Frontal cortex (tissue), 3 donors: ENCODE measurements at regions not wholly inside any gene's neighbourhood (a gene's known extent, or its start where the extent isn't known, plus 50 kb on each side); places are given as distances from the start of the nearest gene placed in this dataset.

Source experiments
- DNase-seq, 2 donors: peaks; one replicate each; pipeline ENCODE4 v3.0.0; 2012; ENCODE audit warnings: low spot score in 2 of 2
- FAIRE-seq: peaks from 2 replicates; lab custom pipeline; 2012; peaks lifted over from hg19 to GRCh38; lab: Jason Lieb, UNC
- donor health status: control.
- donor health status: control.
- donor health status: control.

DNA sequence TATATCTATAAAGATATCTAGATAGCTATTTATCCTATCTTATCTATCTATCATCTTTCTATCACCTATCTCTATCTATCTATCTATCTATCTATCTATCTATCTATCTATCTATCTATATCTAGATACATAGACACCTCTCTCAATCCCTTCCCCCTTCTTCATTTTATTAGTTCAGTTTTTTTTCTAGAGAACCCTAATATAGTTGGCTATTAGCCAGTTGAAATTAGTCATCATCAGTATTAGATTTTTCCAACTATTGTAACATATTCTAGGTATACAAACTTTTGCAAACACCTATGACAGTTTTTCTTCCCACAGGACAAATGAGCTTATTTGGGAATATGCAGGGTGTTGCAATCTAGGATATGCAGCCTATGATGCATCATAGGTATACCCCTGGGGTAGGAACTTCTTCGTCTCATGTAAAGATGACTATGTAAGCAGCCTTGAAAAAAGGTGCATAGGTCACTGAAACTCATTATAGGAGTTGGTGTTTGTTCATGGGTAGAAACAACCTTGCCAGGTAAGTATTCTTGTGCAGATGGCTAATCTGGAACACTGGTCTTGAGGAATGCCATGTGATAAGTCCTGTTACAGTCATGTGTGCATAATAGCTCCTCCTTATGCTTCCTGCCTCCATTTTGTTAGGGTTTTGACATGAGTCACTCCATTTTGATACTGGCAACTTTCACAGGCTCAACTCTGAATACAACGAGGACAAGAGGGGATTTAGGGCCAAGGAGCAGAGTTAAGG is 160.7 kb upstream of the ZSWIM2 start:
- FAIRE-seq (no peak), DNase-seq (no peak)

DNA sequence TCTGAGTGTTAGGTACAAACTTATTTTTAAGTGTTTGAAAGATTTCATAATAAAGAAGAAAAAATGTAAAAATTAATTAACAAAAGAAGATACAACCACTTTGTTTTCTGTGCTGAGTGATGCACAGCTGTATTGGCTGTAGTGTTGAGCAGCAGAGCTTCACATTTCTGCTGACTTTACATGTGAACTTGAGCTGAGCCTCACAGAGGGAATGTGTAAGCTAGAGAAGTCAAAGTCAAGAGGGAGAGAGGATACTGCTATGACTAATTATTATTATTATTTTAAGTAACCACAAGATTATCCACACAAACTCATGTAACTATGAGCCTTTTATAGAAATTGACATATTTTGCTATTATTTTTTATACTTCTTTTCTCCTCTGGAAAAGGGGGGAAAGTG is 159.1 kb upstream of the ZSWIM2 start:
- FAIRE-seq (no peak), DNase-seq (no peak)

DNA sequence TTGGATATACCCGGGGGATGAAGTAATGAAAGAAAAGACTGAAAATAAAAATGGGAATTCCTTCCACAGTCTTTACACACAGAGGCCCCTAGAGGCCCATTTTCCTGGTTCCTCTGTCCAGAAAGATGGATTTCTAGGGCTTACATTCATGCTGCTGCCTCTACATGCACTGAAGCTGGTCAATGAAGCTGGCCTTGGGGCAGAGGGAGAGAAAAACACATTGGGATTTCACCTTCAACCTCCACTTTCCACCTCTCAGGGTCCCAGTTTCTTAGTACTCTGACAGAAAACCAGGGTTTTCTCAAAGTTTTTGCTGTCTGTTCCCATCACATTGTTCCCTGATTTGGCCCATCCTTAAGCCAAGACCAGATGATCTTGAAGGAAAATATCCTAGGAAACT is 154.6 kb upstream of the ZSWIM2 start:
- FAIRE-seq = no peak
- DNase-seq = no peak

DNA sequence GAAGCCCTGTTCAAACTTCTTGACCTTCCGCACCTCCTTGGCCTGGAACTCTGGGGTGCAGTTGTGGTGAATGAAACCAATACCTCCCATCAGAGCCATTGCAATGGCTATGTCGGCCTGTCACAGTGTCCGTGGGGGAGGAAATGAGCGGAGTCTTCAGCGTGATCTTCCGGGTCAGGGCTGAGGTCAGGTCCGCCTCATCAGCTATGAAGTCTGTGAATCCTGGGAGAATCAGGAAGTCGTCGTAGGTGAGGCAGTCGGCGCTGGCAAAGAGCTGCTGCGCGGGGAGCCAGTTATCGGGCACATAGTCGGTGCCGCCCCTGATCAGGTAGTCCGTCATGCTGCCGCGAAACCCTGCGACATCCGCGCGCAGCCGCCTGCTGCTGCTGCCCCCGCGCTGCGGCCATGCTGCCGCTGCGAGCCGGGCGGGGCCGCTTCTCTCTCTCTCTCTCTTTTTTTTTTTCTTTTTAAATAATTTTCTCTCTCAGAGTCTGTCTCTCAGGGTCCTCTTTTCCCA is 154.1 kb upstream of the ZSWIM2 start:
- DNase-seq = no peak
- no peak for FAIRE-seq

DNA sequence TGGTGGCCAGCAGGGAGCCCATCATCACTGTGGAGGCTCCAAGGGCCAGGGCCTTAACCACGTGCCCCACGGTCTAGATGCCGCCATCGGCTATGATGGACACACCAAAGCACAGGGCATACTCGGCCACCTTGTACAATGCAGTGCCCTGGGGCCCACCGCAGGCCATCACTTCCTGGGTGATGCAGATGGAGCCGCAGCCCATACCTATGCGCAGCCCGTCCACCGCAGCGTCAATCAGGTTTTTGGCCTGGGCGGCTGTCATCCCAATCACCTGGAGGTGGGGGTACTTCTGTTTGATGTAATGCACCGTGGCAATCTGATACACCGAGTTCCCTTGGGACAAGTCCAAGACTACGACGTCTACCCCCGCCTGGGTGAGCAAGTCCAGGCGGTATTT is 153.3 kb upstream of the ZSWIM2 start:
- DNase-seq (no peak), FAIRE-seq (no peak)

DNA sequence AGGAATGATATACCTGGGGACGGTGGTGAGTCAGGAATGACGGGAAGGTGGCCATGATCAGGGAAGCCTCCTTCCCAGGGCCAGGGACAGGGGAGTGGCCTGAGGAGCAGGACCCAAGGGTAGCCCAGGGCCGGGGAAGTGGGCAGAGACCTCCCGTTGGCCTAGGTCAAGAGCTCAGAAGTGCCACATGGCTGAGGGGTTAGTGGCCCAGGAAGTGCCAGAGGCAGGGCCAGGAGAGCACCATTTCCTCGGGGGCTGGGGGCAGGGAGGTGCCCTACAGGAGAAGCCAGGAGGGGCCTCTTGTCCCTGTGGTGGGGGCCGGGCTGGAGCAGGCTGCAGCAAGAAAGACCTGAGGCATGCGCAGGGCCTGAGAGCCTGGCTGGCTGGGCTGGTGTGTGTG is 152.3 kb upstream of the ZSWIM2 start:
- no peak for FAIRE-seq
- DNase-seq = no peak

DNA sequence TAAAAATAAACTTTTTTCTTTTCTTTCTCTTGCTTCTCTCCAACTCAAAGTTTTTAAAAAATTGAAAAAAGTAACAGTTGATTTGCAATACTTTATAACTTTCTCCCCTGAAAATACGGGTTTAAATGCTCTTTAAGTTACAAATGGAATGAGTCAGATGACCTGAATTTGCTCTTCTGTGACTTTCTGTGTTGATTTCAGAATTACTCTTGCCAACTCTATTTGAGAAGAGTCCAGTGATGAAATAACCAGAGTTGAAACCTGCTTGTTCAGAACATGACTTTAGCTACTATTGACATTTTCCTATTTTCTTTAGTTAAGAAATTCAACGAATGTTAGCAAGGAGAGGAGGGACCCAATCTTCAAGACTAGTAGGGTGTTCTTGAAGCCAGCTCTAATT is 146.1 kb upstream of the ZSWIM2 start:
- DNase-seq (no peak), FAIRE-seq (no peak)

DNA sequence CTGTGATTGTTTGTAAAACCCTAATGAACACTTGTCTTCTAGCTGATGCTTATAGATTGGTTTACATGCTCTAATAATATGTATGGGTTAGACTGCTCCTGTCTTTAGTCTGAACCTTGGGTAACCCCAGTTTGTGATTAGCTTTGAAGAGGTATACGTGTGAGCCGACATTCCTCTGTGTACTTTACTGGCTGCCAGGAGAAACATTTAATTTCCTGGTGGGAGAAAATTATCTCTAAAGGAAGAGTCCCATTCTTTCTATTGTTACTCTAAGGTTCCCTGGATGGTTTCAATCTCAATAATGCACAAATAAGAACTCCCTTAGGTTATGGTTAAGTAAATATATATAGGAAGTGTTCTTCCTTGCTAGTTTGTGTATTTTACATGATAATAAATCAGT is 143.6 kb upstream of the ZSWIM2 start:
- no peak for FAIRE-seq

DNA sequence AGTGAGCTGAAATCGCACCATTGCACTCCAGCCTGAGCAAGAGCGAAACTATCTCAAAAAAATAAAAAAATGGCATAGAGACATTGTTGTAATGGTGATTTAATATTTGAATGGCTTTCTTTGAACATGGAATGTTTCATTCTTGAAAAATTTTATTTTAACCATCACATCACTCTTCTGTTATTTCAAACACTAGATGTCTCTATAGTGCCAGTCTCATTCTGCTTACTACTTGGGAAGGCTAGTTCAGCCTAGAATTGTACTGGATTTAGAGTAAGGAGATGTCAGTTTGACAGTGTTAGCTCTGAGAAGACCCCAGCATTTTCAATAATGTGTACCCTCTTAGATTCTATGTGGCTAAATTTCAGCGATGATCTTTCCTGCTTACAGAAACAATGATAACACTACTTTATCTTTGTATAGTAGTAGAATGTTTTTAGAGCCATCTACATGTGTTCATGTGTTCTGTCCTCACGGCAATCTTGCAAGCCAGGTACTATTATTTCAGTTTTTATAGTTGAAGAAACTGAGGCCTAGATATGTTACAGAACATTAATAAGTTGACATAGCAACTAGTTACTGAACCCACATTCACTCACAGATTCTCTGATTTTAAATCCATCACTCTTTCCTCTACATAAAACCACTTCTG is 142.9 kb upstream of the ZSWIM2 start:
- no peak for FAIRE-seq
- no peak for DNase-seq

More for the DNA sequence above, 143.6 kb upstream of the ZSWIM2 start:
- DNase-seq = no peak

DNA sequence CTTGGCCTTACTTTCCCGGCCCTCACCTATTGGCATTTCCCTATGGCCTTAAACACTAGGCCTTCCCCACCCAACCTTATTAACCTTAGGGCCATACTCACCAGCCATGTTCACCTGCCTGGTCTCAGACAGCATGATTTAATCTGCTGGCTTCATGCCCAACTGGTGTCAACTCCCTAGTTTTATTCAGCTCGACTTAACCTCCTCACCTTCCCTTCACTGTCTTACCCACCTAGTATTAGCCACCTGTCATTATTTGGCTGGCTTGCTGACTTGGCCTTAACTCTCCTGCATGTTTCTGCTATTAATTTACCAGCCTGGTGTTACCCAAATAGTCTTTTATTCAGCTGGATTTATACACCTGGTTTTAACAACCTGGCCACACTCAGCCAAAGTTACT is 136.0 kb upstream of the ZSWIM2 start:
- FAIRE-seq (no peak), DNase-seq (no peak)

DNA sequence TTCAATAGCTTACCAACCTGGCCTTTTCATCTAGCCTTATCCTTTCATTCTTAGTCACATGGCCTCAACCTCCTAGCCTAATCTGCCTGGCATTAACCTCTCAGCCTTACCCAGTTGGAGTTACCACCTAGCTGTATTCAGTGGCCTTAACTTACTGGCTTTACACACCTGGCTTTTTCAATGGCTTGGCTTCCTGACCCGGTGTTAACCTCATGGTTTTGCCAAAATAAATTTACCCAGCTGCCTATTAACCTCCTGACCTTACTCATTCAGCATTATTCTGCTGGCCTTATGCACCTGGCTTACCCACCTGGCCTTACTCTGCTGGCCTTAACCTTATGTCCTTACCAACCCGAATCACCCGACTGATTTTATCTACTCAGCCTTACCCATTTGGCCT is 135.5 kb upstream of the ZSWIM2 start:
- FAIRE-seq (no peak), DNase-seq (no peak)

DNA sequence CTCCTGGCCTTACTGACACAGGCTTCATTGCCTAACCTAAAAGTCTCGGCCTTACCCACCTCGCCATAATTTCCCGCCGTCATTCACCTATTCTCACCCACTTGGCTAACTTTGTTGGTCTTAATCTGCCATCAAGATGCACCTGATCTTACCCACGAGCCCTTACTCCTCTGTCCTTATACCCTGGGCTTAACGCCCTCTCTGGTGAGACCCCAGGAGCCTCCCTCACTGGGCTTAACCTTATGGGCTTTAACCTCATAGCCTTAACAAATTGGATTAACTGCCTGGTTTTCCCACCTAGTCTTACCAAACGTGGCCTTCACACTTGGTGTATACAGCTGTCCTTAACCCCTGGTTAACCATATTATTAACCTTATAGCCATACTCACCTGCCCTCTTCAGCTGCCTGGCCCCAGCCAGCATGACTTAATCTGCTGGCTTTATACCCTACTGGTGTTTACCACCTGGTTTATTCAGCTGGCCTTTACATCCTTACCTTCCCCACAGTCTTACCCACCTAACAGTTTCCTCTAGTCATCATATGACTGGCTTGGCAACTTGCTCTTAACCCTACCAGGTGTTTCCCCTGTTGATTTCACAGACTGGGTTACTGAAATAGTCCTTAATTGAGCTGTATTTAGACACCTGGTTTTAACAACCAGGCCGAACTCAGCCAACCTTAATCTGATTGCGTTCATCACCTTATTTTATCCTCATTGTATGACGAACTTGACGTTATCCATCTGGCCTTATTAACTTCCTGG is 132.0 kb upstream of the ZSWIM2 start:
- no peak for FAIRE-seq
- no peak for DNase-seq

DNA sequence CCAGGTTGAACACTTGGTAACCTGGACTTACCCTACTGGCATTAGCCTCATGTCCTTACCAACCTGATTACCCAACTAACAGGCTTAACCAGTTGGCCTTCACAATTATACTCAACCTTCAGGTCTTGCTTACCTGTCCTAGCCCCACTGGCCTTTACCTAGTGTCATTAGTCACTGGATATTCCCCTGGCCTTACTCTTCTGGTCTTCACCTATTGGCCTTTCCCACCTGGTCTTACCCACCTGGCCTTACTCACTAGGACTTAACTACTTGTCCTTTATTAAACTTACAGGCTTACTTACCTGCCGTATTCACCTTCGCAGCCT is 131.1 kb upstream of the ZSWIM2 start:
- no peak for FAIRE-seq
- no peak for DNase-seq

DNA sequence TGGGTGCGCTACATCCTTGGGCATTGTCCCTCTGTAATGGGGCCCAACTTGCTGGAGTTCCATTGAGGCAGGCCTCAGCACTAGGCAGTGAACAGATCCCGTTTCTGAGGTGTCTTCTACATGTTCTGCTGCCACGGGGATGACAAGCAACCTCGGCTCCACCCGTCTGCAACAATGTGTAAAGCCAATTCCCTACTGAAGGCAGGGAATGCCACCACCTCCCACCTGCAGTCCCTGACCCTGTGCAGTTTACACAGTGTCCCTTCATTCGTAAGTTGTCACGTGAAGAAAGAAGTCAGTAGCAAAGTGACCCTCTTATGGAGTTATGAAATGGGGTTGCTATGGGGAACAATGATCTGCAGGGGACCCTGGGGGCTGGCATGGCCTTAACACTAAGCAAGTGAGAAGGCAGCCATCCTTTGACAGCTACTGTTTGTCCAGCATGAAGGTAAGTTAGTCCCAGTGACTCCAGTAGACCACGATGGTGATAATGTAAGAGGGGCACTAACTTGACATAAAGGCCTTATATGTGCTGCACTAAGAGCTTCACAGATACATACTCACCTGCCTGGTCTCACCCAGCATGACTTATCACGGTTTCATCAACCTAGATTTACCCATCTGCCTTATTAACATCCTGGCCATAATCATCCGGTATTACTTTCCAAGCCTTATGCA is 130.6 kb upstream of the ZSWIM2 start:
- DNase-seq (no peak), FAIRE-seq (no peak)

DNA sequence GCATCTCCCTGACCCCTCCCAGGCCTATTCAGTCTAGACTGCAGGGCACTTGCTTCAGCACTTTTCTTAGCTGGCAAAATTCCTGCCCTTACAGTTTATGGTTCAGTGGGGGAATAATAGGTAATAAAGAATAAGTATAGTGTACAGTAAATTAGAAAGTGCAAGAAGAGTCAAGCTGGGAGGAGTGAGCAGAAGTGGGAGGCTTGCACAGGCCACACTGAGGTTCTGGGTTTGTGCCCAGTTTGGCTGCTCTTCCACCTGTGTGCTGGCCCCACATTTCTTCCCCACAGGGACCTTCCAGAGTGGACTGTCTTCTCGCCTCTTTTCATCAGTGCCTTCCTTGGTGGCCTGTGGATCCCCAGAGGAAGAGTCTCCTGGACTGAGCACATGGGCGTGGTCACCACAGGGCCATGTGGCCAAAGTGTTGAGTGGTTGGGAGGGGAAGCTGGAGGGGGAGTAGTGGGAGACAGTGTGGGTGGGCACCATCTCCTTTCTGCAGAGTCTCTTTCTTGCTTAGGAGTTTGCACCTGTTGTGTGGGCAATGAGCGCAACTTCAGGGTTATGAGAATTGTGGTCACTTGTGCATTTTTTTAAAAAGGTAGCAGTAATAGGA is 128.6 kb upstream of the ZSWIM2 start:
- DNase-seq = no peak
- no peak for FAIRE-seq

DNA sequence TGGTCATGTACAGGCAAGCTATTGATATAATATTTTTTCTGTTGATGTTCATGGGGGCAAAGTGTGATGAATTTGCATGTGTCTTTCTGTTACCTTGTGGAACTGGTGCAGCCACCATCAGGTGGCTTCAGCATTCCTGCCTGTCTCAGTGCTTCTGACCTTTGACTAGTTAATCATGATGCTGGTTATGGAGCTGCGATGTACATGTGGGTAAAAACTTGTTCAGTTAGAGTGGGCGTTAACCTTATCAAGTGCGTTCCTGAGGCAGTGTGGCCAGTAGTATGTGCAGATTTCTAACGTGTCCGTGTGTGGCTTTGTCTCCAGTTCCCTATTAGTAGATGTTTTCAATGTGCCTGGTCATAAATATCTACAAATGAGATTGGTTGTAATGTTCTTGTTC is 127.4 kb upstream of the ZSWIM2 start:
- FAIRE-seq = no peak
- no peak for DNase-seq

DNA sequence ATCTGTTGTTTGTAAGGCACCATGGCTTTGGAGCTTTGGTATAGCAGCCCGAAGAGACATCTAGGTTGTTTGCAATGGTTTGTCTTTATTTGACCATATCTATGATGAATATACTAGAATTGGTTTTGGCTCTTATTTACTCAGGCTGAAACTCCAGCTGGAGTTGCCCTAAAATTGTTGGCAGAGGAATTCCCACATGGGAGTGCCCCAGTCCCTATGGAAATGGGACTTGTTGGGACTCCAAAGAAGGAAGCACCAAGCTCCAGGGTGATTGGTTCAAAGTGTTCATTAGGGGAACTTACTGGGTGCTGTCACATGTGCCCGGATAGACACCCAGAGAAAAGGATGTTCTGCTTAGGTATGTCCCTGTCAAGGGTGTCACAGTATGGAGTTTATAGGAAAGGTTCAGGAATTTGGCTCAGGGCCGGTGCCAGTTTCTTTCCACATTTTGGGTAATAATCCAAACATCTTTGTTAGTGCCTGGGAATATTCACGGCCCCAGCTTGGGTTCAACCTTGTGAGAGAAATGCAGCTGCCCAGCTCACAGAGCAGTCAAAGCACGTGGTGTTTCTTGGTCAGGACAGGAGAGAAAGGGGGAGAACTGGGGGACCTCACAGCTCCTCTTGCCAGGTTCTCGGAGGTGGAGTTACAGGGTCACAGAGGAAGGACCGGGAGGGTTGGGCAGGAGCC is 123.5 kb upstream of the ZSWIM2 start:
- no peak for FAIRE-seq
- DNase-seq = no peak

DNA sequence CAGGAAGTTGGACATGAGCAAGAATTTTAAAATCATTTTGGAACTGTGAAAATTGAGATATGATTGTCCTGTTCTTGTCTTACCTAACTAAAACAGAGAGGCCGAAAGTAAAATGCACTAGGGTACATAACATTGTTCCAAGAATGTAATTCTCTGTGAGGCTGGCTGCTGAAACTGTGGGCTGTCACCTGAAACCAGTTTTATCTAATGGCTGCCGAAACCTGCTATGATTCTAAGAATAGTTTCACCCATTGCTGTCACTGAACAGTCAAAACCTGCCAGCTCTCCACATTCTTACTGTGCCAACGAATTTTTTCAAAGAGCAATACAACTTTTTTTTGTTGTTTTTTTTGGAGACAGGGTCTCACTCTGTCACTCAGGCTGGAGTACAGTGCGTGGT is 119.3 kb upstream of the ZSWIM2 start:
- no peak for FAIRE-seq
- DNase-seq = no peak

DNA sequence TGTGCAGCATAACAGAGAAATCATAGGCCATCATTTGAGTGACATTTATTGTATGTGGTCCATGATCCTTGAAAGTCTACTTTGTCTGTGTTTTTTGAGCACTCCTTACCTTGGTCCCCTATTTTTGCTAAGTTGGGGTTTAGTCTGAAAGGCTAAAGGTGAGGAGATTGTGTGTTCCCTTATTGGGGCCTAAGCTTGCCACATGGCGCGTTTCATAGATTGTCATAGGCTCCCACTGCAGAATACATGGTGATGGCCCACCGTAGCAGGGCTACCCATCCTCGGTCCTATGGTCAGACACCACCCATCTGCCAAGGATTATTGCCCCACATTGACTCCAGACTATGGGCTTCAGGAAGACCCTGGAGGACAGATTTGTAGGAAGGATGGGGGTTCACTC is 117.0 kb upstream of the ZSWIM2 start:
- DNase-seq = no peak
- FAIRE-seq = no peak
